Activated naive CD8-positive, alpha-beta T cell treated with anti-CD3 and anti-CD28 coated beads, Interleukin-2, amount 10 ng/mL, durations not matched to agents 7 days and 5 days (primary cell): ENCODE measurements at regions not wholly inside any gene's neighbourhood (a gene's known extent, or its start where the extent isn't known, plus 50 kb on each side); places are given as distances from the start of the nearest gene placed in this dataset.

Experiments used
- ATAC-seq: fragments of 150-1000 bp; cut with Tn5 transposase; one replicate; pipeline ENCODE4 v1.10.0; 2021; ENCODE audit warnings: low read depth, moderate library complexity
- POLR2A ChIA-PET: fragments of 350-600 bp; sonication (Branson Sonifier 250); formaldehyde crosslinking; loops from one replicate; lab custom pipeline; 2021; ENCODE audit warnings: antibody characterized with exemption; lab: Charles Lee
- DNase-seq: peaks from one replicate; pipeline ENCODE4 v3.0.0; 2021
- H3K27ac Mint-ChIP-seq: one replicate; pipeline ENCODE4 v1.8.0; 2022; ENCODE audit warnings: mild to moderate bottlenecking, mixed read lengths
- H3K27me3 Mint-ChIP-seq: one replicate; pipeline ENCODE4 v1.8.0; 2022; ENCODE audit warnings: mild to moderate bottlenecking, moderate library complexity, mixed read lengths
- H3K36me3 Mint-ChIP-seq: one replicate; pipeline ENCODE4 v1.8.0; 2021; ENCODE audit warnings: mild to moderate bottlenecking, mixed read lengths
- H3K4me1 Mint-ChIP-seq: one replicate; pipeline ENCODE4 v1.8.0; 2021; ENCODE audit warnings: mixed read lengths
- H3K4me3 Mint-ChIP-seq: one replicate; pipeline ENCODE4 v1.8.0; 2022; ENCODE audit warnings: mild to moderate bottlenecking, moderate library complexity, mixed read lengths
- H3K9me3 Mint-ChIP-seq: one replicate; pipeline ENCODE4 v1.8.0; 2021; ENCODE audit warnings: mixed read lengths

- no peak for DNase-seq
- no peak overlapping the region for H3K27ac Mint-ChIP-seq
- H3K4me1 Mint-ChIP-seq, result no peaks in the 10 kb centered on the region
- no peak overlapping the region for H3K4me3 Mint-ChIP-seq
- H3K36me3 Mint-ChIP-seq, result no peaks in the 10 kb centered on the region
- POLR2A ChIA-PET, result no interaction called here
- no peaks in the 10 kb centered on the region for H3K27me3 Mint-ChIP-seq
- peaks cover 2% of the 10 kb centered on the region for H3K9me3 Mint-ChIP-seq
- no peak for ATAC-seq
Observed at GRCh38 chr12:71242511-71242910, 84.7 kb upstream of the TSPAN8 start.

- Mint-ChIP-seq H3K4me1 (no peaks in the 10 kb centered on the region), H3K4me3 (no peak overlapping the region), H3K9me3 (no peaks in the 10 kb centered on the region), H3K27ac (no peak overlapping the region), H3K27me3 (no peaks in the 10 kb centered on the region), H3K36me3 (no peaks in the 10 kb centered on the region)
- no peak for DNase-seq
- POLR2A ChIA-PET, result interaction anchor here (0.6 kb wide), 1 partner anchor 183 kb away, joined by 3 read pairs; no protein-coding TSS in a partner anchor
- no peak for ATAC-seq
Observed at GRCh38 chr12:71240946-71241345, 83.1 kb upstream of the TSPAN8 start.

- POLR2A ChIA-PET, result no interaction called here
- Mint-ChIP-seq H3K4me3 (no peak overlapping the region), H3K4me1 (no peaks in the 10 kb centered on the region), H3K27ac (no peak overlapping the region), H3K36me3 (no peaks in the 10 kb centered on the region), H3K27me3 (no peaks in the 10 kb centered on the region), H3K9me3 (no peaks in the 10 kb centered on the region)
- DNase-seq (no peak), ATAC-seq (no peak)
Observed at GRCh38 chr12:71239731-71240130, 81.9 kb upstream of the TSPAN8 start.

- ATAC-seq, result no peak
- no peak overlapping the region for H3K27ac Mint-ChIP-seq
Observed at GRCh38 chr12:71237128-71237527, 79.3 kb upstream of the TSPAN8 start.

GRCh38 chr12:71236133-71236660, 78.4 kb upstream of the TSPAN8 start:
- H3K27me3 Mint-ChIP-seq, result no peaks in the 10 kb centered on the region
- H3K36me3 Mint-ChIP-seq, result no peaks in the 10 kb centered on the region
- POLR2A ChIA-PET, result no interaction called here
- H3K4me1 Mint-ChIP-seq, result no peaks in the 10 kb centered on the region
- H3K27ac Mint-ChIP-seq, result no peak overlapping the region
- no peak overlapping the region for H3K4me3 Mint-ChIP-seq
- no peaks in the 10 kb centered on the region for H3K9me3 Mint-ChIP-seq
- ATAC-seq (no peak), DNase-seq (no peak)

More at GRCh38 chr12:71237128-71237527, 79.3 kb upstream of the TSPAN8 start:
- DNase-seq, result no peak
- Mint-ChIP-seq H3K4me3 (no peak overlapping the region), H3K27me3 (no peaks in the 10 kb centered on the region), H3K4me1 (no peaks in the 10 kb centered on the region), H3K36me3 (no peaks in the 10 kb centered on the region), H3K9me3 (no peaks in the 10 kb centered on the region)
- POLR2A ChIA-PET, result no interaction called here

- no peaks in the 10 kb centered on the region for H3K27me3 Mint-ChIP-seq
- no peak for ATAC-seq
- POLR2A ChIA-PET, result no interaction called here
- no peak overlapping the region for H3K4me3 Mint-ChIP-seq
- H3K9me3 Mint-ChIP-seq, result no peaks in the 10 kb centered on the region
- DNase-seq, result no peak
- no peaks in the 10 kb centered on the region for H3K4me1 Mint-ChIP-seq
- no peak overlapping the region for H3K27ac Mint-ChIP-seq
- no peaks in the 10 kb centered on the region for H3K36me3 Mint-ChIP-seq
Observed at GRCh38 chr12:71233083-71233482, 75.3 kb upstream of the TSPAN8 start.

GRCh38 chr12:71230542-71230941, 72.7 kb upstream of the TSPAN8 start:
- no peak overlapping the region for H3K27ac Mint-ChIP-seq
- no peak for ATAC-seq
- no peaks in the 10 kb centered on the region for H3K4me1 Mint-ChIP-seq
- no peak overlapping the region for H3K4me3 Mint-ChIP-seq
- POLR2A ChIA-PET, result no interaction called here
- H3K27me3 Mint-ChIP-seq, result no peaks in the 10 kb centered on the region
- H3K36me3 Mint-ChIP-seq, result no peaks in the 10 kb centered on the region
- DNase-seq, result no peak
- H3K9me3 Mint-ChIP-seq, result no peaks in the 10 kb centered on the region

GRCh38 chr12:71223139-71223538, 65.3 kb upstream of the TSPAN8 start:
- ATAC-seq (no peak), DNase-seq (no peak)
- Mint-ChIP-seq H3K27me3 (no peaks in the 10 kb centered on the region), H3K4me3 (no peak overlapping the region), H3K9me3 (no peaks in the 10 kb centered on the region), H3K4me1 (no peaks in the 10 kb centered on the region), H3K36me3 (no peaks in the 10 kb centered on the region), H3K27ac (no peak overlapping the region)
- POLR2A ChIA-PET, result no interaction called here

GRCh38 chr12:71222436-71222835, 64.6 kb upstream of the TSPAN8 start:
- no peak for DNase-seq
- Mint-ChIP-seq H3K27me3 (no peaks in the 10 kb centered on the region), H3K4me1 (no peaks in the 10 kb centered on the region), H3K36me3 (no peaks in the 10 kb centered on the region), H3K27ac (no peak overlapping the region), H3K4me3 (no peak overlapping the region), H3K9me3 (no peaks in the 10 kb centered on the region)
- no peak for ATAC-seq
- POLR2A ChIA-PET, result no interaction called here

- Mint-ChIP-seq H3K4me1 (no peaks in the 10 kb centered on the region), H3K27ac (no peak overlapping the region), H3K9me3 (no peaks in the 10 kb centered on the region), H3K27me3 (no peaks in the 10 kb centered on the region), H3K36me3 (no peaks in the 10 kb centered on the region), H3K4me3 (no peak overlapping the region)
- DNase-seq (no peak), ATAC-seq (no peak)
- POLR2A ChIA-PET, result no interaction called here
Observed at GRCh38 chr12:71220260-71220659, 62.5 kb upstream of the TSPAN8 start.

- Mint-ChIP-seq H3K27ac (no peak overlapping the region), H3K9me3 (no peaks in the 10 kb centered on the region), H3K36me3 (no peaks in the 10 kb centered on the region), H3K4me1 (no peaks in the 10 kb centered on the region), H3K4me3 (no peak overlapping the region), H3K27me3 (no peaks in the 10 kb centered on the region)
- DNase-seq (no peak), ATAC-seq (no peak)
- POLR2A ChIA-PET, result no interaction called here
Observed at GRCh38 chr12:71219224-71219623, 61.4 kb upstream of the TSPAN8 start.

- no peak for DNase-seq
- ATAC-seq, result no peak
- H3K4me1 Mint-ChIP-seq, result no peaks in the 10 kb centered on the region
- H3K27ac Mint-ChIP-seq, result no peak overlapping the region
- POLR2A ChIA-PET, result no interaction called here
- H3K27me3 Mint-ChIP-seq, result no peaks in the 10 kb centered on the region
- H3K9me3 Mint-ChIP-seq, result no peaks in the 10 kb centered on the region
- no peak overlapping the region for H3K4me3 Mint-ChIP-seq
- no peaks in the 10 kb centered on the region for H3K36me3 Mint-ChIP-seq
Observed at GRCh38 chr12:71218616-71219015, 60.8 kb upstream of the TSPAN8 start.

- Mint-ChIP-seq H3K9me3 (peaks cover under 1% of the 10 kb centered on the region), H3K4me3 (no peak overlapping the region), H3K27me3 (no peaks in the 10 kb centered on the region), H3K36me3 (no peaks in the 10 kb centered on the region), H3K4me1 (no peaks in the 10 kb centered on the region), H3K27ac (no peak overlapping the region)
- no peak for DNase-seq
- no peak for ATAC-seq
- POLR2A ChIA-PET, result no interaction called here
Observed at GRCh38 chr12:71216725-71217579, 59.2 kb upstream of the TSPAN8 start.

GRCh38 chr12:71214511-71215285, 56.9 kb upstream of the TSPAN8 start:
- ATAC-seq (no peak), DNase-seq (no peak)
- H3K4me1 Mint-ChIP-seq, result no peaks in the 10 kb centered on the region
- H3K27ac Mint-ChIP-seq, result no peak overlapping the region
- no peaks in the 10 kb centered on the region for H3K27me3 Mint-ChIP-seq
- H3K4me3 Mint-ChIP-seq, result no peak overlapping the region
- peaks cover 1% of the 10 kb centered on the region for H3K9me3 Mint-ChIP-seq
- POLR2A ChIA-PET, result no interaction called here
- no peaks in the 10 kb centered on the region for H3K36me3 Mint-ChIP-seq
